ENCODE measurements at regions not wholly inside any gene's neighbourhood (a gene's known extent, or its start where the extent isn't known, plus 50 kb on each side); places are given as distances from the start of the nearest gene placed in this dataset.

GRCh38 chr5:9831823-9832222, 201.7 kb upstream of the TAS2R1 start:
- Histone ChIP-seq H3K36me3 (no peaks in the 10 kb centered on the region), H3K9me3 (no peaks in the 10 kb centered on the region), H3K27me3 (no peaks in the 10 kb centered on the region), H3K27ac (no peak overlapping the region), H3K4me3 (no peak overlapping the region), H3K4me1 (no peaks in the 10 kb centered on the region)
- intact Hi-C loops (cut with DNase I), result no loop called here
- no peak for TF ChIP-seq POLR2AphosphoS5 (IDR thresholded peaks at IDR 0.05; ENCODE audit: insufficient read depth in 1 of 2, low read depth in 1 of 2)
- no peak for TF ChIP-seq POLR2A (IDR thresholded peaks at IDR 0.05)
- no peak for TF ChIP-seq CTCF (IDR thresholded peaks at IDR 0.05)
- DNase-seq (ENCODE audit: extremely low spot score in 2 of 2), result no peak

GRCh38 chr5:9830184-9830583, 200.0 kb upstream of the TAS2R1 start:
- no peaks in the 10 kb centered on the region for H3K9me3 ChIP-seq
- H3K4me3 ChIP-seq, result no peak overlapping the region
- no peak overlapping the region for H3K27ac ChIP-seq
- H3K27me3 ChIP-seq, result no peaks in the 10 kb centered on the region
- intact Hi-C loops (cut with DNase I), result no loop called here
- TF ChIP-seq POLR2A (IDR thresholded peaks at IDR 0.05) (no peak), POLR2AphosphoS5 (IDR thresholded peaks at IDR 0.05; ENCODE audit: insufficient read depth in 1 of 2, low read depth in 1 of 2) (no peak), CTCF (IDR thresholded peaks at IDR 0.05) (no peak)
- no peaks in the 10 kb centered on the region for H3K36me3 ChIP-seq
- no peaks in the 10 kb centered on the region for H3K4me1 ChIP-seq
- no peak for DNase-seq (ENCODE audit: extremely low spot score in 2 of 2)

GRCh38 chr5:9829621-9830020, 199.5 kb upstream of the TAS2R1 start:
- intact Hi-C loops (cut with DNase I), result no loop called here
- H3K27ac ChIP-seq, result no peak overlapping the region
- TF ChIP-seq POLR2A (IDR thresholded peaks at IDR 0.05) (no peak), CTCF (IDR thresholded peaks at IDR 0.05) (no peak), POLR2AphosphoS5 (IDR thresholded peaks at IDR 0.05; ENCODE audit: insufficient read depth in 1 of 2, low read depth in 1 of 2) (no peak)
- no peak for DNase-seq (ENCODE audit: extremely low spot score in 2 of 2)
- no peaks in the 10 kb centered on the region for H3K36me3 ChIP-seq
- no peak overlapping the region for H3K4me3 ChIP-seq
- no peaks in the 10 kb centered on the region for H3K9me3 ChIP-seq
- H3K27me3 ChIP-seq, result no peaks in the 10 kb centered on the region
- H3K4me1 ChIP-seq, result no peaks in the 10 kb centered on the region

GRCh38 chr5:9820691-9821449, 190.7 kb upstream of the TAS2R1 start:
- H3K36me3 ChIP-seq, result no peaks in the 10 kb centered on the region
- no peaks in the 10 kb centered on the region for H3K9me3 ChIP-seq
- H3K4me1 ChIP-seq, result no peaks in the 10 kb centered on the region
- no peak for TF ChIP-seq POLR2A (IDR thresholded peaks at IDR 0.05)
- TF ChIP-seq POLR2AphosphoS5 (IDR thresholded peaks at IDR 0.05; ENCODE audit: insufficient read depth in 1 of 2, low read depth in 1 of 2), result no peak
- no peak for TF ChIP-seq CTCF (IDR thresholded peaks at IDR 0.05)
- H3K27ac ChIP-seq, result peak overlapping the region; percentile 48
- peak overlapping the region in 1 of 2 donors; percentile 12 for H3K4me3 ChIP-seq
- H3K27me3 ChIP-seq, result no peaks in the 10 kb centered on the region
- intact Hi-C loops (cut with DNase I), result no loop called here
- DNase-seq (ENCODE audit: extremely low spot score in 2 of 2), result no peak

GRCh38 chr5:9818340-9818845, 188.2 kb upstream of the TAS2R1 start:
- intact Hi-C loops (cut with DNase I), result no loop called here
- Histone ChIP-seq H3K27ac (no peak overlapping the region), H3K9me3 (no peaks in the 10 kb centered on the region), H3K36me3 (no peaks in the 10 kb centered on the region), H3K4me3 (no peak overlapping the region), H3K27me3 (no peaks in the 10 kb centered on the region), H3K4me1 (no peaks in the 10 kb centered on the region)
- peak in 1 of 2 donors; percentile 62 for DNase-seq (ENCODE audit: extremely low spot score in 2 of 2)
- TF ChIP-seq POLR2A (IDR thresholded peaks at IDR 0.05), result no peak
- TF ChIP-seq CTCF (IDR thresholded peaks at IDR 0.05), result no peak
